GM12864 (cell line): ENCODE measurements at regions not wholly inside any gene's neighbourhood (a gene's known extent, or its start where the extent isn't known, plus 50 kb on each side); places are given as distances from the start of the nearest gene placed in this dataset.
A peak's percentile ranks its signal among the peaks of the same experiment; 100 is the strongest.

Experiments used
- DNase-seq: peaks from one replicate; pipeline ENCODE4 v3.0.0-alpha.2; 2011; ENCODE audit warnings: low read depth
- H3K4me3 ChIP-seq: 2 replicates; pipeline ENCODE4 v1.5.1; 2011; ENCODE audit warnings: mild to moderate bottlenecking, low read depth, low read length, control low read depth
- CTCF ChIP-seq: IDR thresholded peaks from 2 replicates; pipeline ENCODE4 v1.5.1; 2011; ENCODE audit warnings: low read depth, mild to moderate bottlenecking, moderate library complexity, low read length, control low read depth, inconsistent platforms; ENCODE audit errors: missing control alignments

DNA sequence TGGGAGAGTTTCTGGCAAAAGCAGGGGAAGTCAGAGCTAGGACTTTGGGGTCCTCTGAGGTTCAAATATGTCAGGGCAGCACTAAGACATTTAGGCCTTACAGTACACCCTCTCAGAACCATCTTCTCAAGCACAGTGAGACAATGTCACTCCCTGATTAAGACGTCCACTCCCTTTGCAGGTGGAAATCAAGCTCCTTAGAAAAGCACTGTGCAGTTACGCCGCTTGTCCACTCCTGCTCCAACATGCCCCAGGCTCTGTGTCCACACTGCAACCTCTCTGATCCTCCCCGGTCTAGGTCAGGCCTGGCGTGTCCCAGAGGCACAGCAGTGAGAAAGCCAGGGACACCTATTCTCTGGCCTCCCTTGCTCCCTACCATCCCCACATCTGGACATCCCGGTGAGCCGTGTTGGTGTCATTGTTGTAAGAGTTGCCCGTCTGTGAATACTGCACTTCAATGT is 528.6 kb upstream of the ID2 start:
- DNase-seq = no peak

DNA sequence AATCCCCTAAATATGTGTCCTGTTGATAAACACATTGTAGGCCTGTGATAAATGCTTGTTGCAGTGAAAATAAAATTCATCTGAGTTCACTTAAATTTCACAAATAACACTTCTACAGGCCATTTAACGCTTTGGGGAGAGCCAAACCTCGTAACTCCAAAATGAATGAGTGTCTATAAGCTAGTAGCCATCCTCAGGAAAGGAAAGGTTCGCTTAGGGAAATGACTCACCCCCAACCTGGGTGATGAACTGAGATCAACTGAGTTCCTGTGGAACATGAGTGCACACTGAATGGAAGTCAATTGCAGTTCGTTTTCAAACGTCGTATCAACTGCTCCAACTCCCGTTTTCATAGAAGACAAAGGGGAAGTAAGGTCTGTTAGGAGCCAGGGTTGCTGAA is 527.6 kb upstream of the ID2 start:
- no peak for TF ChIP-seq CTCF
- no peak overlapping the region for H3K4me3 ChIP-seq
- no peak for DNase-seq

More for the DNA sequence above, 528.6 kb upstream of the ID2 start:
- H3K4me3 ChIP-seq = no peak overlapping the region
- TF ChIP-seq CTCF = no peak

DNA sequence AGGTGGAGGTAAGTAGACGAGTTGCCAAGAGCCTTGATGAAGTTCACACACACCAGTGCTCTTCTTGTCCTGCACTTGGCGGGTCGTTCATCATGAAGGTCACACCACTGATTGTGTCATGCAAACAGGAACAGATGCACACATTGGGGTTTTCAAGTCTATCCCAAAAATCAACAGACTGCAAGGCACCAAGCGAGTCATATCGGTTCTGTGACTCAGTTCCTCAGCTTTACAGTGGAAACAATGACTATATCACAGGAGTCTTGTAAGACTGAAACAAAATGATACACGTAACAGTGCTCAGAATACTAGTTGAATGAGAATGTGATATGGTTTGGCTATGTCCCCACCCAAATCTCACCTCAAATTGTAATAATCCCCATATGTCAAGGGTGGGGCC is 526.9 kb upstream of the ID2 start:
- no peak for TF ChIP-seq CTCF
- H3K4me3 ChIP-seq = no peak overlapping the region
- DNase-seq = peak; percentile 7

DNA sequence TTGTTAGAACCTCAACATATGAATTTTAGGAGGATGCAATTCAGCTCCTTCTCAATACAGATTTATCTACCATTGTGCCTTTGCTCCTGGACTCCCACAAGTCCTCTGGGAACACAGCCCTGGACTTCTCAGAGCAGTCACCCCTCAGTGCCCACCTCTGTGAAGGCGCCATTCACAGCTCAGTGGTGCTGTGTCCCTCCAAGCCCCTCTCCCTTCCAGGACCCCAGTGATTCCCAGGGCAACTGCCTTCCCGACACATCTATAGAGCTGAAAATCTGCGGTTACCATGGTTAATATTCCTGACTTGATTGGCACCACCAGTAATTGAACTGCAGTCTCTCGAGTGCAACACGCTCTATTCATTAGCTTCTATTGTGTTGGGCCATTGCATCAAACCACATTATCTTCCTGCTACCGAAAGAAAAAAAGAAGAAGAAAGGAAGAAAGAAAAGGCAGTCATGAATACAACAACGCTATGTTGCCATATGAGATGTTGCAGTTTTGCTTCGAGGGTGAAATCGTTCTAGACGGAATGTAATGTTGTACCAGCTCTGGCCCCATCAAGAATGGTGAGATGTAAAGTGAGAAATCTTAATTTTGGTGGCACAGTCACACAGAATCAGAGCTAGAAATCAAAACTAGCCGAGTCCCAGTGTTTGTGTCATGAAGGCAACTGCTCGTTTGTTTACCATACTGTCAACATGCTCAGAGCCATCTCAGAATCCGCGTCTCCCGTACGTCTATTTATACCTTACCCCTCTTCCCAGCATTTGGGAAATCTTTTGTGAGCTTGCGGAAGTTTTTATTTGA is 524.0 kb upstream of the ID2 start:
- H3K4me3 ChIP-seq = no peak overlapping the region
- no peak for DNase-seq
- no peak for TF ChIP-seq CTCF

- no peak overlapping the region for H3K4me3 ChIP-seq
- no peak for TF ChIP-seq CTCF
These were observed 523.1 kb upstream of the ID2 start for GRCh38 chr2:8158711-8159110.

DNA sequence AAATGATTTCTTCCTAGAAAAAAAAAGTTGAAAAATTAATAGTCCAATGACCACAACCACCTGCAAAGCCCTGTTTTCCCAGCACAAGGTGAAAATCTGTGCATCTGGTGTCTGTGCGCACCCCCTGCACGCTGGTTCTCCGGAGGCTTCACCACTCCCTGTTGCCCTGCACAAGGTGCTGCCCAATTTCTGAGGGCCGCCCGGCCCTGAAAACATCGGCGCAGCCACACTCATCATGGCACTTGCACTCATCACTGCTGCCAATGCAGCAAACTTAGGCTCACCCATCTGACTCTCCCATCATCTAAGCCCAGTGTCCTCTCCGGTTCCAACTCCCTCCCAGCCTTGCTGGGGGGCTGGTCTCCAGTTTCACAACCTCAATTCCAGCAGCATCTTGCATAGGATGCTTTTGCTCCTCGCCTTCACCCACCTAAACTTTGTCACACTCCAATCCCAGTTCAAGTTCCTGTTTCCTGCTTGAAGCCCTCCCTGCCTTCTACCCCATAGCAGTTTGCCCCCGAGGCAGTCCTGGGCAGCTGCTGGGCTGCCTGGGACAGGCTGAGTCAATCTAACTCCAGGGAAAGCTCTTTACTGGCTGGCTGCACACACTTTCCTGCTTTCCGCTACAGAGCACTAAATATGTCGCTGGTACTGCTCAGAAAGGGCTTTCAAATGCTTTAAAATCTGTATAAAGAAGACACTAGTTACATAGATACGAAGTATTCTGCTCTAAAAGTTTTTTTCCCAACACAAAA is 522.5 kb upstream of the ID2 start:
- DNase-seq = no peak
- no peak for TF ChIP-seq CTCF
- H3K4me3 ChIP-seq = no peak overlapping the region

More at GRCh38 chr2:8158711-8159110, 523.1 kb upstream of the ID2 start:
- DNase-seq = no peak
